Cardiac fibroblast (primary cell): ENCODE measurements at regions not wholly inside any gene's neighbourhood (a gene's known extent, or its start where the extent isn't known, plus 50 kb on each side); places are given as distances from the start of the nearest gene placed in this dataset.

Source experiments
- DNase-seq, 2 donors: peaks; one replicate each; pipeline versions ENCODE4 v3.0.0 to v3.0.0-alpha.2; 2010; ENCODE audit warnings: low read depth in 2 of 2
- H3K4me3 ChIP-seq, 2 donors: replicated peaks in 1 of 2; 1 replicate in 1 of 2; 2 replicates in 1 of 2; pipeline ENCODE4 v1.5.1; 2011; ENCODE audit warnings: low read depth in 2 of 2, low read length in 2 of 2, mild to moderate bottlenecking in 2 of 2, moderate library complexity in 1 of 2
- CTCF ChIP-seq: IDR thresholded peaks from one replicate; pipeline ENCODE4 v1.5.1; 2011; ENCODE audit warnings: low read depth, mild to moderate bottlenecking, low read length, inconsistent platforms

- peak in 1 of 2 donors; percentile 36 for DNase-seq
- no peak for TF ChIP-seq CTCF
- peak overlapping the region; percentile 19 to 51 for H3K4me3 ChIP-seq
These were observed 227.7 kb upstream of the CRY1 start for GRCh38 chr12:107320929-107321631.

- no peak for DNase-seq
- no peak for TF ChIP-seq CTCF
- H3K4me3 ChIP-seq, result no peak overlapping the region
These were observed 228.7 kb upstream of the CRY1 start for GRCh38 chr12:107322063-107322462.

GRCh38 chr12:107325075-107325608 is 231.8 kb upstream of the CRY1 start:
- H3K4me3 ChIP-seq, result no peak overlapping the region
- DNase-seq, result no peak
- no peak for TF ChIP-seq CTCF

GRCh38 chr12:107326237-107326636 is 232.9 kb upstream of the CRY1 start:
- no peak for TF ChIP-seq CTCF
- DNase-seq, result no peak
- no peak overlapping the region for H3K4me3 ChIP-seq

- DNase-seq, result peak in 1 of 2 donors; percentile 8
- TF ChIP-seq CTCF, result no peak
These were observed 234.4 kb upstream of the CRY1 start for GRCh38 chr12:107327651-107328182.

GRCh38 chr12:107328442-107329133 is 235.2 kb upstream of the CRY1 start:
- H3K4me3 ChIP-seq, result no peak overlapping the region
- TF ChIP-seq CTCF, result no peak
- DNase-seq, result peak; percentile 29 to 69

More at GRCh38 chr12:107327651-107328182, 234.4 kb upstream of the CRY1 start:
- no peak overlapping the region for H3K4me3 ChIP-seq
